Left colon (tissue), 2 donors: ENCODE measurements at regions not wholly inside any gene's neighbourhood (a gene's known extent, or its start where the extent isn't known, plus 50 kb on each side); places are given as distances from the start of the nearest gene placed in this dataset.
A peak's percentile ranks its signal among the peaks of the same experiment; 100 is the strongest.

Experiments
- ATAC-seq: fragments of 200-7000 bp; cut with Tn5 transposase; one replicate; pipeline ENCODE4 v1.9.1; 2020; ENCODE audit warnings: mild to moderate bottlenecking, moderate library complexity
- DNase-seq, 2 donors: peaks; one replicate each; pipeline ENCODE4 v3.0.0-alpha.2; 2020
- intact Hi-C, 2 donors: fragments of 100-400 bp; cut with DNase I in 1 of 2; cut with micrococcal nuclease in 1 of 2; formaldehyde crosslinking; loops; one replicate each; pipeline versions ENCODE4 v1.11.2 to v1.14.0; 2022; cut with DNase I, micrococcal nuclease
- donor health status: DM: no; HTN: no; CAD: no.
- donor health status: DM: yes; HTN: yes; CAD: no.

DNA sequence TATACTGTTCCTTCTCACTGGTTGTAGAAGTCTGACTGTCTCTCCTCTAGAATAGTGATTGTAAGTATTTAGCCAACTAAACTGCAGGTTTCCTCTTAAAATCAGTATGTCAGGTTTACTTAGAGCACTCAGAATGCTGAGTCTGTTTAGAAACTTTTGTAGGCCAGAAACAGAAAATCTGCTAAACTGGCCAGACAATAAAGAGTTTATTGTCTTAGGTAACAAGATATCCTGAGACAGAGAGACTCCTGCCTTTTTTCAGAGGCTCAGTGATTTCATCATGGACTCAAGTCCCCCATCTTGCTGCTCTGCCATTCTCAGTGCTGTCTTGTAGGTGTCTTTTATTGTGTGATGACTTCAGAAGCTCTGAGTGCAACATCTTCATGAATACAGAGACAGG, 279.0 kb downstream of the MFSD1 start:
- ATAC-seq (no peak), DNase-seq (no peak)
- intact Hi-C loops, result no loop called here

DNA sequence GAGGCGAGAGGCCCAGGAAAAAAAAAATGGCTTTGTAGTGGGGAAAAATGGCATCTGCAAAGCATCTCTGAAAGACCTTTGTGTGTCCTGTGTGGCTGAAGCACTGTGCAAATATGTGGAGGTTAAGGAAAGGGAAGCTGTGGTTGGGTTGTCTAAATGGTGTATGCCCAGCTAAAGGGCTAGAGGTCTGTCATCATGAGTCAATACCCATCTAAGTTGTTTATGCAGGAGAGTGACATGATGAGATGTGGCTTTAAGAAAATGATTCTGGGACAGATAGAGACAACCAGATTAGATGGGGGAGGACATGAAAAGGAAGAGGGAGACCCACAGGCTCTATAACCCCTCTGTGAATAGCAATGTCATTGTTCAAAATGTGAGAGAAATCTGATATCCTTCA, 280.7 kb downstream of the MFSD1 start:
- intact Hi-C loops, result no loop called here
- DNase-seq (no peak), ATAC-seq (no peak)

DNA sequence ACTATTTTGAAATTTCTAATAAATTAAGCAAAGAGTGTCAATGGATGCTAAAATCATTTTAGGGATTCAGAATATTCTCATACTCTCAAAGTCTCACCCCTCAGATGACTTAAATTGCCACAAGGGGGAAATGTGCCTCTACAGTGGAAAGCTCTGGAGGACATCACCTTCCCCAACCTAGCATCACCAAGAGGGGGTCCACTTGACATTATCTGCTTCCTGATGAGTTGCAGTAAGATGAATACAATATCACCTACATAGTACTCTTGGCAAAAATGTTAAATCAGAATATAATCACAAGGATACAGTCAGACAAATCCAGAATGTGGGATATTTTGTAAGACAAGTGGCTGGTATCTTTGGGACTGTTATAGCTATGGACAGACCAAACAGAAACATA, 290.1 kb downstream of the MFSD1 start:
- no peak for DNase-seq
- no peak for ATAC-seq
- intact Hi-C loops, result no loop called here

DNA sequence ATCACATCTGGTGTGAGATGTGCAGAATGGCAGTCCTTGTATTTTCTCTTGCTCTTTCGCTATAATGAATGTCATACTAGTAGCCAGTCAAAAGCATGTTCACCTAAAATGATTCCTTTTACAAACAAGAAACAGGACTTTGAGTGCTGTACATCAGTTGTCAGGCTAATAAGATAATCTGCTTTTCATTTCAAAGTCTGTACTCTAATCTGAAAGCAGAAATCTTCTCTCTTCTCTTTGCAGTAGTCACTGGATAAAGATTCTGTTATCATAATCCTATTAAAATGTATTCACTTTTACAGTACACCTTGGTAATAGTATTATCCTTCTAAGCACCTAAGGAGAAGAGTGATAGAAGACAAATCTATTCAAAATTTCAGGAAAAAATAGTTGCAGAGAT, 300.1 kb downstream of the MFSD1 start:
- no peak for ATAC-seq
- intact Hi-C loops, result no loop called here
- no peak for DNase-seq

DNA sequence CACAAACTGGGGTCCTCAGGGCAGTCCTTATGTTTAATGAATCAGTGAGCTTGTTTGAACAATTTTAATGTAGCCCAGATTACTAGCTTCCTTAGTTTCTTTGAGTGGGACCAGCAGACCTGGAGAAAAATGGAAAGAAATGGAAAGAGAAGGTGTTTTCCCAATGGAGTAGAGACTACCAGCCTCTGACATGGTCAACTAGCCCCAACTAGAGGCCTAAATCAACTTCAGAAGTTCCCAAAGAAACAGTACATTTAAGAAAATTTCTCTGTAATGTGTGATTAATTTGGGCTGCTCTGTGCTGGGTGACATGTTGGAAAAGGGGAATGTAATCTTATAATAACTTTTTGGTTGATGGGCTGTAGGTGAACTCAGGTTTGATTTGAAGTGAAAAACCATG, 310.9 kb downstream of the MFSD1 start:
- DNase-seq (no peak), ATAC-seq (no peak)
- intact Hi-C loops, result no loop called here

DNA sequence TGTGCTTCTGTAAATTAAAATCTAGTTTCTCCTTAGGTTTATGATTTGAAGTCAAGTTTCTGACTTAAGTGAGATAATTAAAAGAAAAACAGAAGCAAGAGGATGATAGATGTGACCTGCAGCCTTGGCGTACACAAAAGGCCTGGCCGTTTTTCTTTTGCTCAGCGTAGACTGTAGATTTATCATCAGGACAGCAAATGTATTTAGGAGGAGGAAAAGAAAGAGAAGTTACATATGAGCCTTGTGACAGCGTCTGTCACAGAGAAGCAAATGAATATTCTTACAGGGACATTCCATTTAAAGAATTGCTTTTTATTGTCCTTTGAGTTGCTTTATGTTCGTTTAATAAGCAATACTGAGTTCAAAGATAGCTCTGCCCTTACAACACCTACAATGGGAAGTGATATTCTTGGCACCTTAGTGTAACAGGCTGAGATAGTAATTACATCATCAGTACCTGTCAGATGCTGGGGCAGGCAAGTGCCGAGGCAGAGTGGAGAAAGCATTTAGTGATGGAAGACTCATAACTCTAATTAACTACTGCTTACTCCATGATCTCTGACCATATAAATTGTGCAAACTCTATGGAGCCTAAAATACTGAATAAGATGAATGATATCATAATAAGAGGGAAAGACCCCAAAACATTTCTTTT, 311.5 kb downstream of the MFSD1 start:
- DNase-seq, result no peak
- no peak for ATAC-seq
- intact Hi-C loops, result no loop called here

DNA sequence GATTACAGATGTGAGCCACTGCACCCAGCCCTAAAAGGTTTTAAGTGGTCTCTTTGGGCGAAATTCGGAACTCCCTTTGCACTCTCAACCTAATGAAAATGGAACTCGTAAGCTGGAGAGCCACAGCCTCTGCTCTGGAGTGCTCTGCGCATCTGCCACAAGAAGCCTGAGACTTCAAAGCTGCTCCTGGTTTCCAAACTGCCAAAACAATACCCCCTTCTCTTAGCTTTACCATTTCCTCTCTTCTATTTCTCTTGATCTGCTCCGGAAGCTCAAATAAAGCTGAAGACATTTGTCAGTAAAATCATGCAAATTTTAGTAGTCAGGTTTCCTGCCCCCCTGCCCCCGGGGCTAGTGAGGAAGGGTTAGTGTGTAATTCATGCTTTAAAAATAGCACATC, 312.7 kb downstream of the MFSD1 start:
- DNase-seq, result no peak
- no peak for ATAC-seq
- intact Hi-C loops, result no loop called here

DNA sequence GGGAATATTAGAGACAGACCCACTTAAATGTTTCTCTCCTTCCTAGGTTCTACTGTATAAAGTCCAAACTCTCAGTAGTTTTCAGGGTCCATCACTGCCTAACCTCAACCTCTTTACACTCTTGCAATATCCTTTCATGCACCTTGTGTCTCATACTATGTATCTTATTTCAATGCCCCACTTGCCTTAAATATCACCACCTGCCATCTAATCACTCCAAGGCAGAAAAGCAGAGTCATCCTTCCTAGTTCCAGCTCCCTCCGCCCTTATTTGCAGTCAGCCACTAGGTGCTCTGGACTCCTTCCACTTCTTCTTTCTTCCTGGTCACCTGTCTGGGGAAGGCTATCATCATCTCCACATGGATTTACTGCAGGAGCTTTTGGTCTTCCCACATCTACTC, 322.0 kb downstream of the MFSD1 start:
- no peak for ATAC-seq
- intact Hi-C loops, result no loop called here

DNA sequence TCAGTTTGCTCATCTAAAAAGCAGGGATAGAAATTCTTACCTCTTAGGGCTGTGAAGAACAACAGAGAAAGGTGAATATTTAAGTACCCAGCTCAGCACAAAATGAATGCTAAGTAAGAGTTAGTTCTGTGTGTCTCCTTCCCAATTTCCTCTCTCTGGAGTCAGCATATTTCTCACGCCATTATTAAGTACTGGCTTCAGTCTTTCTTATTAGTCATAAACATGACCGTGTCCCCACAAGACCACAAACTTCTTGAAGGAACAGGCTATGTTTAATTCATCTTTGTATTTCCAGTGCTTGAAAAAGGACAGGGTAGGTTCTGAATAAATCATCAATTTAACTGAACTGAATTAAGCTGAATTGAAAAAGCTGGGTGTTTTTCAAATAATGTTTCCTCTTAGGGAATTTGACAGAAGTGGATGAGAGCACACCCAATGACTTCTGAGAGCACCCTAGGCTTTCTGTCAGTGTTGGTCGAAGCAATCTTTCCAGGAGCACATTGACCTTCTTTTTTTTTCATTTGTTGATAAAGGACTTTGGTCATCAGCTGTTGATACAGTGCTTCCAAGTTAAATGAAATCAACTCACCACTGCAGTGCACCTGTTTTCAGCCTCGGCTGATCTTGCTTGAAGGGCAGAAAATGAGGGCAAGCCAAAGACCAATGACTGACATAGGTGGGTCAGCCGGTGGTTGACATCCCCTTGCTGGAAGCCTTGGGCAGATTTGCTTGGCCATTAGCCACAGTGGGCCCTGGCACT, 324.6 kb downstream of the MFSD1 start:
- intact Hi-C loops, result no loop called here
- no peak for ATAC-seq
- DNase-seq, result no peak

More for the DNA sequence above, 322.0 kb downstream of the MFSD1 start:
- no peak for DNase-seq

DNA sequence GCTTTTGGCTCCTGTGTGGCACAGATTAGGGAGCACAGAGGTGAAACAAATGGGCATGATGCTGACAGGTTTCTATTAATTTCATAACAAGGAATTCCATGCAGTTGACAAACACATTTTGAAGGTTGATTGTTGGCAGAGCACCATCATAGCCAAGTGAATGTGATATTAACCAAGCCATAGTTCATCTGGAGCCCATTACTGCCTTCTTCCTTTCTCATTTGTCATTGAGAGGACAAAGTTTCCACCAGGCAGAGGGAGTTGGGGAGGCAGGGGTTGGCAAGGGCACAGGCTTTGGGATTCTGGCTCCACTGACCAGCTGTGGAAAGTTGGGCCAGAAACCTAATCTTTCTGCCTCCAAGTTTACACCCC, 325.2 kb downstream of the MFSD1 start:
- DNase-seq (no peak), ATAC-seq (no peak)
- intact Hi-C loops, result no loop called here

DNA sequence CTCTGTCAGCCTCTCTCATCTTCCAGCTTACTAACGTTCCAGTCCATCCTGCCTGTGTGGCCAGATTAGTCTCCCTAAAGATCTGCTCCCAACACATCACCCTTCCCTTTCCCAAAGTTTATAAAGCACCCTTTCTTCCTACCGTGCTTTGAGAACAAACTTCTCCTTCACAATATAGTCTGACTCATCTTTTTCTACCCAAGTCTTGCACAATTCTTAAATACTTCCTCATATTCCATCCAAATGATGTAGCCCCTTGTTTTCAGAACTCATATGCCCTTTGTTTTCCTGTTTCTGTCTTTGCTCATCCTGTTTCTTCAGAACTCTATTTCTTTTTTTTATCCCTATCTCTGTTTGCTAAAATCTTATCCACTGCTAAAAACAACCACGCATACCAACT, 326.8 kb downstream of the MFSD1 start:
- DNase-seq (no peak), ATAC-seq (no peak)
- intact Hi-C loops, result no loop called here

DNA sequence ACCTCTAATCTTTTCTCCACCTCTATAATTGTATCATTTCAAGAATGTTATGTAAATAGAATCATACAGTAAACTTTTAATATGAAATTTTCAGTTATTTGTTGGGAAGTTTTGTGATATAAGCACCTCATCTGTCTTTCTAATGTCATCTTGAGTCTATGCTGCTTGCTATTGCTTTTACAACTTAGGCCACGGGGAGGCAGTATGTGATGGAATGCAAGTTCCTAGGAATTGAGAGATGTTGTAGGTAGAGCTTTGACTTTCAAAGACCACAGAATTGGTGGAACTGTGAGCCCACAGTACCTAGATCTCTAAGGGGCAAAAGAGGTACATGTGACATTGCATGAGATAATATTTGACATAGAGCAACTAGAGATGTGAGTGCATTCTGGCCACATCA, 328.3 kb downstream of the MFSD1 start:
- intact Hi-C loops, result no loop called here
- DNase-seq (peak in 1 of 2 donors; percentile 35), ATAC-seq (peak; percentile 42)

DNA sequence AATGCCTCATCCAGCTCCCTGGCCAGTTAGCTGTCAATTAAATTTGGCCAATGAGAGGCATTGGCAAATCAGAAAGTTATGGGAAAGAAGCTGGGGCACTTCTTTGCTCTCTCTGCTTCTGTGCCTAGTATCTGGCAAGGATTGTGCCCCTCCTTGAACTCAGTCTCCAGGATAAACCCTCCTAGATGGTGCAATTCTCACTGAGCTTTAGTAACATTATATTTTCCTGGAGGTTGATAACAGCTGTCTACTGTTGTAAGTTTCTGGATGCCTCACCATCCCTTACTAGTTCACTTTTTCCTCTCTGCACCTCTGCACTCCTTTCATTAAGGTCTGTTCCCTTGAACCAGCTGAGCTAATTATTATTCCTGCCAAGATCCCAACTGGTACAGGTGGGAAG, 329.5 kb downstream of the MFSD1 start:
- ATAC-seq (no peak), DNase-seq (no peak)
- intact Hi-C loops, result no loop called here

DNA sequence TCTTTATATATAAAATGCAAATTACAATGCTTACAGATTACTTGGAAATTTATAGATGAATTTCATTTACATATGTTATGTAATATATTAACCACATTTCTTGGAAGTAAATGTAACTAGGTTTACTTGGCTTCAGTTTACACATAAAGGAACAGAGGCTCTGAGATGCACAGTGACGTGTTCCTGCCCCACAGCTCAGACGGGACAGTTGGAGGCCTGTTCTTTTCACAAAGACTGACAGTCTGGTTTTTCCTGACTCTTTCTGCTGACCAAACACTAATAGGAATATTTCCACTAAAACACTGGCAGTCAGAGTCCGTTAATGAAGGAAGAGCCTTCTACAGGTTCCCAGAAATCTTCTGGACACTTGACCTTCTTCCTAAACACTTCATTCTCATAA, 336.1 kb downstream of the MFSD1 start:
- intact Hi-C loops, result no loop called here
- no peak for ATAC-seq

DNA sequence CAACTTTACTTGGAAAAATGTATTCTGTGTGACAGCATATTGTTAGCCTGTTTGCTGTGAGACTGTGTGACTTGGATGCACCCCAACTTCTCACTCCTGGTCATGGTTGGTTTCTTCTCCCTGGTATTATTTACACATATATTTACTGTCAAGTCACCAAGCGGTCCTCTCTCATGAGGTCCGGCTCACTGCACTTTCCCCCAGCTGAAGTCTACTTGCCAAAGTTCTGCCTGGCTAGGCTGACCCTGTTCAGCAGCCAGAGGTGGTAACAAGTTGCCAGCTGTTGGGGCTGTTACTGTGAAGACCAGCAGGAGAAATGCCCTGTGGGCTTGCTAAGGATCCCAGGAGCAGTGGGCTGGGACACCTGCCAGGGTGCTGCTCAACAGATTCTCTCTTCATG, 337.5 kb downstream of the MFSD1 start:
- ATAC-seq (no peak), DNase-seq (no peak)
- intact Hi-C loops, result no loop called here

More for the DNA sequence above, 336.1 kb downstream of the MFSD1 start:
- DNase-seq, result no peak

DNA sequence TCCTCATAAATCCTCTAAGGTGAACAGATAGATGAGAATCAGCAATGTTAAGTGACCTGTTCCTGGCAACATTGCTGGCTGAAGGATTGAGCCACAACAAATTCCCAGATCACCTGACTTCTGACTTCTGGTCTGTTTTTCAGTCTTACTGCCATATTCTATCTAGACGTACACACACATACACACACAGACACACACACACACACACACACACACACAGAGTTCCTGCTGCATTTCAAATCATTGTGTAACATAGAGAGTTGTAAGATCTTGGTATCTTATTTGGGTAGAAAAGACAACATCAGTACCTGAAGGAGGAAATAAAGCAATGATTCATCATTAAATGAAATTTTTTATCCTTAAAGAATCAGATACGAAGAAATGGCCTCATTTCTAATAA, 342.6 kb downstream of the MFSD1 start:
- DNase-seq (no peak), ATAC-seq (no peak)
- intact Hi-C loops, result no loop called here

DNA sequence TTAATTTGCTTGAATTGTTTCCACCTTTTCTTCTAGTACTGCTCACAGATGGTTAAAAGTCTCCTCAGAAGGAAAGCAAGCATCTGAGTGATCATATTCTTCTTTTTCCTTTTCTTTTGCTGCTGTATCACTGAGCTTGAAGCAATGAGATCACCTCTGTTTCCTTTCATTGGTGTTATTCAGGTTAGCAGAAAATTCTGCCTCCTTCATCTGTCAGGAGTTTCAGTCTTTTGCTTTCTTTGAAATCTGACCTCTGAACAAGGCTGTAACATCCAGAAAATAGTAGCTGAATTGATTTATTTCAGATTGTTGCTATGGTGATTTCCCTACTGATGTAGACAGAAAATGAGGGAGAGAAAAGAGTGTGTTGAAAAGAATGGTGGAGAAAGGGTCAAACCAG, 343.0 kb downstream of the MFSD1 start:
- ATAC-seq (no peak), DNase-seq (no peak)
- intact Hi-C loops, result no loop called here

DNA sequence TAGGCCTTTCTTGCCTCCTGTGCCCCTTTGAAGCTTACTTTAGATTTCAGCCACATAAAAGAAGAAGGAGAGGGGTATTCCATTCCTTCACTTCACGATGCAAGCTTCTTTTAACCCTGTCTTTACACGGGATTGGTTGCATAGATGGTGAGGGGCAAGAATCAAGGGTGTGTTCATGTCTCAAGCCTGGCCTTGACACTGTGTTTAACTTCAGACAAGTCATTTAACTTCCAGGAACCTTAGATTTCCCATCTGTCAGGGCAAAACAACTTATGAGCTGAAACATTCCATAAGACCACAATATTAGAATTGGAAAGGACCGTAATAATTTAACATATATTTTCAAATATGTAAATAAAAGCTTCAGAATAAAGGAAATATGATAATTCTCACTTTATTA, 344.5 kb downstream of the MFSD1 start:
- intact Hi-C loops, result no loop called here
- DNase-seq (no peak), ATAC-seq (no peak)

DNA sequence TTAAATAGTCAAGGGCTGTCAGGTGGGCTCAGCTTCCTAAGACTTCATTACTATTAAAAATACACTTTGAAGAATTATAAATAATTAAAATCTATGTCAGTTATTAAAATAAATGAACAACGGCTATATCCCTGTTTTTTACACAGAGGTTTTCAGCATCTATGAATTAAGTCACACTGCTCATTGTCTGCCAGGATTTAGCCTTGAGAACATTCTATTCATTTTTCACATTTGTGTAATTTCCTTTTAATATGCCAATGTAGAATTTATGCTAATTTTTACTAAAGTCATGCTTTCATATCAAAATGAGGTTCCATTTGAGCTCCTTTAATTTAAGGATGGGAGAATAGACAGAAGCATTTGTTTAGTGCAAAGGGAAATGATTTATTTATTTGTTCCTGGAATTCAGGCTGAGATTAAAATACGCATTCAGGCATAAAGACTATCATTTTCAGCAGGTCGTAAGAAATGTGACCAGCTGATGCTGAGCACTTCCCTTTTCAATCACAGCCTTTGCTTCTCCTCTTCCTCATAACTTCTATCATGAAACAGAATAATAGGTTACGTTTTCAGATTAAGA, 345.1 kb downstream of the MFSD1 start:
- ATAC-seq (no peak), DNase-seq (no peak)
- intact Hi-C loops, result no loop called here

DNA sequence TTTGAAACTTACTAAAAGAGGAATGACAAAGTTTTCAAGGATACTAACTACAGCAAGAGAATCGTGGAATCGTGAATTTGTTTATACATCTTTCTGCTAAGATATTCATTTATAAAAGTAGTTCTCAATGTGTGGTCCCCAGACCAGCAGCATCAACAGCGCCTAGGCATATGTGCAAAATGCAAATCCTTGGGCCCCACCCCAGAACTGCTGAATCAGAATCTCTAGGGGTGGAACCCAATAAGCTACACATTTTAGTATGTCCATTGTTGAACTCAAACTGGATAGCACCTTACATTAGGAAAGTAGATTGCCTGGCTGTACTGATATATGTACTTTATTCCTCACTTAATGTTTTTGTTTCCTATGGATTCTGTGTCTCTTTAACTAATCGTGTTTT, 346.0 kb downstream of the MFSD1 start:
- DNase-seq, result no peak
- intact Hi-C loops, result no loop called here

DNA sequence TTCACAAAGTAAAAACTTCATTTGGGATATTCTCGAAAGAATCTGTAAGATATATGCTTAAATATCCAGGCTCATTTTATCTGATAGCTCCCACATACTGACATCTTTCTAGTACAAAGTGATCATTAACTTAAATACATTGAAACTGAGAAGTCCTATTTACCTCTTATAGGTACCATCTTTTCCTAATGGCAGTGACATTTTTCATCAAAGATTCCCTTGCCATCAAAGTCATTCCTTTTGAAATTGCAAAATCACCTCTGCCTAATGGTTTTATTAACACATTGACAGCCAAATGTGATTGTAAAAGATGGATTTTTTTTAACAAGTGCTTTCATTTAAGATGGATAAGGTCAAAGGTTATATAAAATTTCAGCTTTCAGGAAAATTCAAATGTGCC, 346.6 kb downstream of the MFSD1 start:
- intact Hi-C loops, result no loop called here
- no peak for DNase-seq
- no peak for ATAC-seq

More for the DNA sequence above, 346.0 kb downstream of the MFSD1 start:
- no peak for ATAC-seq
